Body of pancreas (tissue), 4 donors: ENCODE measurements at regions not wholly inside any gene's neighbourhood (a gene's known extent, or its start where the extent isn't known, plus 50 kb on each side); places are given as distances from the start of the nearest gene placed in this dataset.

Source experiments
- ATAC-seq: fragments of 150-250 bp; one replicate; pipeline ENCODE4 v1.9.1; 2016
- DNase-seq, 4 donors: peaks; one replicate each; pipeline ENCODE4 v3.0.0-alpha.2; 2019
- H3K27ac ChIP-seq, 4 donors: fragments of 200-600 bp; sonication (generic); 1 replicate in 3 of 4; 2 replicates in 1 of 4; pipeline versions ENCODE4 v1.5.1 to v1.6.1; 2016 to 2019; ENCODE audit warnings: mild to moderate bottlenecking in 1 of 4, mixed read lengths in 1 of 4, moderate library complexity in 1 of 4
- H3K27me3 ChIP-seq, 2 donors: fragments of 200-600 bp; sonication (generic); one replicate each; pipeline ENCODE4 v1.6.0; 2016; ENCODE audit warnings: mild to moderate bottlenecking in 1 of 2
- H3K36me3 ChIP-seq, 2 donors: fragments of 200-600 bp; sonication (generic); replicated peaks in 1 of 2; 2 replicates each; pipeline ENCODE4 v1.5.1; 2016; ENCODE audit warnings: low read depth in 2 of 2; ENCODE audit not compliant: insufficient read depth in 1 of 2
- H3K4me1 ChIP-seq: fragments of 200-600 bp; sonication (generic); one replicate; pipeline ENCODE4 v1.6.0; 2016
- H3K4me3 ChIP-seq, 2 donors: fragments of 200-600 bp; sonication (generic); 1 replicate in 1 of 2; 2 replicates in 1 of 2; pipeline ENCODE4 v1.5.1; 2016 to 2019
- H3K9me3 ChIP-seq, 3 donors: fragments of 200-600 bp; sonication (generic); 1 replicate in 2 of 3; 2 replicates in 1 of 3; pipeline ENCODE4 v1.5.1; 2016
- CTCF ChIP-seq, 7 experiments: fragments of 450-650 bp in 4 of 7; fragments of 200-600 bp in 3 of 7; sonication (generic) in 3 of 7; IDR thresholded peaks; one replicate each; pipeline ENCODE4 v1.5.1; 2016 to 2019; ENCODE audit warnings: antibody characterized with exemption in 7 of 7
- POLR2A ChIP-seq, 3 donors: fragments of 450-650 bp; IDR thresholded peaks; one replicate each; pipeline ENCODE4 v1.6.1; 2016; ENCODE audit warnings: antibody characterized with exemption in 3 of 3, mild to moderate bottlenecking in 2 of 3
- WGBS, 2 donors: methylation state at CpG; one replicate each; pipeline ENCODE4 v1.1.5; 2017; 5-methylcytosine and 5-hydroxymethylcytosine counted together
- intact Hi-C: fragments of 100-400 bp; cut with DNase I; formaldehyde crosslinking; loops from one replicate; pipeline ENCODE4 v1.15.1; 2023

GRCh38 chr3:187966096-187966495 is 187.9 kb upstream of the LPP start:
- ATAC-seq (no peak), DNase-seq (no peak)
- H3K9me3 ChIP-seq: no peaks in the 10 kb centered on the region
- 68 to 86% methylated on average over 4 of the region's 4 CpGs for WGBS, 2 donors
- H3K4me3 ChIP-seq: no peak overlapping the region
- no peaks in the 10 kb centered on the region for H3K36me3 ChIP-seq
- peaks cover 20% of the 10 kb centered on the region for H3K4me1 ChIP-seq
- intact Hi-C loops: no loop called here
- no peaks in the 10 kb centered on the region for H3K27me3 ChIP-seq
- TF ChIP-seq POLR2A (IDR thresholded peaks at IDR 0.05): no peak
- TF ChIP-seq CTCF (IDR thresholded peaks at IDR 0.05): no peak
- H3K27ac ChIP-seq: no peak overlapping the region

- Histone ChIP-seq H3K9me3 (no peaks in the 10 kb centered on the region), H3K4me3 (no peak overlapping the region), H3K27me3 (no peaks in the 10 kb centered on the region), H3K27ac (no peak overlapping the region), H3K4me1 (peaks cover 20% of the 10 kb centered on the region), H3K36me3 (no peaks in the 10 kb centered on the region)
- WGBS, 2 donors: 49 to 57% methylated on average over 8 of the region's 8 CpGs
- no peak for TF ChIP-seq CTCF (IDR thresholded peaks at IDR 0.05)
- TF ChIP-seq POLR2A (IDR thresholded peaks at IDR 0.05): no peak
- DNase-seq: peak in 1 of 4 donors; percentile 18
- intact Hi-C loops: no loop called here
- no peak for ATAC-seq
Measured at GRCh38 chr3:187966636-187967406, 187.1 kb upstream of the LPP start.

- no peak overlapping the region for H3K27ac ChIP-seq
- WGBS, 2 donors: 71 to 75% methylated on average over 5 of the region's 5 CpGs
- no peak for TF ChIP-seq CTCF (IDR thresholded peaks at IDR 0.05)
- TF ChIP-seq POLR2A (IDR thresholded peaks at IDR 0.05): no peak
Measured at GRCh38 chr3:187967993-187968392, 186.0 kb upstream of the LPP start.

GRCh38 chr3:187968883-187969580 is 184.9 kb upstream of the LPP start:
- peak; percentile 57 to 81 (median 66) for DNase-seq
- Histone ChIP-seq H3K4me3 (no peak overlapping the region), H3K36me3 (no peaks in the 10 kb centered on the region), H3K9me3 (no peaks in the 10 kb centered on the region), H3K4me1 (peaks cover 20% of the 10 kb centered on the region), H3K27ac (peak overlapping the region in 1 of 4 donors; percentile 31), H3K27me3 (no peaks in the 10 kb centered on the region)
- WGBS, 2 donors: 62 to 80% methylated on average over 2 of the region's 2 CpGs
- intact Hi-C loops: no loop called here
- TF ChIP-seq CTCF (IDR thresholded peaks at IDR 0.05) (no peak), POLR2A (IDR thresholded peaks at IDR 0.05) (no peak)
- peak; percentile 96 for ATAC-seq

More at GRCh38 chr3:187967993-187968392, 186.0 kb upstream of the LPP start:
- ATAC-seq: no peak
- Histone ChIP-seq H3K36me3 (no peaks in the 10 kb centered on the region), H3K4me3 (no peak overlapping the region), H3K27me3 (no peaks in the 10 kb centered on the region), H3K9me3 (no peaks in the 10 kb centered on the region), H3K4me1 (peaks cover 20% of the 10 kb centered on the region)
- no peak for DNase-seq
- intact Hi-C loops: no loop called here
